ENCODE measurements at regions not wholly inside any gene's neighbourhood (a gene's known extent, or its start where the extent isn't known, plus 50 kb on each side); places are given as distances from the start of the nearest gene placed in this dataset.

GRCh38 chr7:13055732-13056368 lies 368.4 kb downstream of the ARL4A start:
- no peak for TF ChIP-seq NR2C2 (IDR thresholded peaks at IDR 0.05; ENCODE audit: borderline replicate concordance, control insufficient read depth, insufficient read length, low read depth)
- no peak for TF ChIP-seq ELK1 (IDR thresholded peaks at IDR 0.05; ENCODE audit: low read depth, low read length)
- no peak for TF ChIP-seq SMC3 (IDR thresholded peaks at IDR 0.05; ENCODE audit: borderline replicate concordance, low read length)
- TF ChIP-seq CEBPZ (IDR thresholded peaks at IDR 0.05; ENCODE audit: low read depth, low read length): no peak
- no peak for TF ChIP-seq EZH2 (IDR thresholded peaks at IDR 0.05; ENCODE audit: borderline replicate concordance, control insufficient read depth, low read depth, low read length)
- no peak for TF ChIP-seq SMAD1 (IDR thresholded peaks at IDR 0.05; ENCODE audit: low read depth, partially characterized antibody)
- TF ChIP-seq CBX5 (IDR thresholded peaks at IDR 0.05; ENCODE audit: low read depth): no peak
- no peak for TF ChIP-seq BCL3 (IDR thresholded peaks at IDR 0.05; ENCODE audit: borderline replicate concordance, insufficient read depth, low read depth, low read length, poor library complexity, severe bottlenecking)

Measured in GM12878 (cell line).